Endothelial cell of umbilical vein (primary cell): ENCODE measurements at regions not wholly inside any gene's neighbourhood (a gene's known extent, or its start where the extent isn't known, plus 50 kb on each side); places are given as distances from the start of the nearest gene placed in this dataset.

Source experiments
- BruUV-seq: library from RNA; stranded (reverse); fragments of 400-500 nt; replicated peaks from 2 replicates; lab custom pipeline; 2021; lab: Mats Ljungman, UMichigan
- CTCF ChIA-PET: fragments of 300-600, 350-600 bp; sonication (Branson Sonifier 250); formaldehyde crosslinking; loops from one replicate; lab custom pipeline; 2021; ENCODE audit warnings: antibody characterized with exemption, inconsistent platforms; lab: Charles Lee
- POLR2A ChIA-PET: fragments of 300-600, 350-600 bp; sonication (Branson Sonifier 250); formaldehyde crosslinking; loops from one replicate; lab custom pipeline; 2021; ENCODE audit warnings: antibody characterized with exemption, inconsistent platforms; lab: Charles Lee
- DNase-seq: peaks from one replicate; pipeline ENCODE4 v3.0.0-alpha.2; 2011; ENCODE audit warnings: low read depth, low spot score
- FAIRE-seq: peaks from 2 replicates; lab custom pipeline; 2011; peaks lifted over from hg19 to GRCh38; lab: Jason Lieb, UNC
- H2AFZ ChIP-seq: 2 replicates; pipeline ENCODE4 v1.6.0; 2012; ENCODE audit warnings: low read depth, low read length, control low read depth, inconsistent platforms
- H3K27ac ChIP-seq: 2 replicates; pipeline ENCODE4 v1.5.1; 2011; ENCODE audit warnings: low read depth, mild to moderate bottlenecking, control low read depth, low read length, moderate library complexity; ENCODE audit not compliant: insufficient read depth
- H3K27me3 ChIP-seq, 2 experiments: 2 replicates each; pipeline versions ENCODE4 v1.6.0 to v1.6.1; 2011; ENCODE audit warnings: low read length in 2 of 2, mixed read lengths in 1 of 2; ENCODE audit not compliant: control insufficient read depth in 2 of 2, insufficient read depth in 2 of 2
- H3K36me3 ChIP-seq, 2 experiments: 2 replicates in 1 of 2; 3 replicates in 1 of 2; pipeline ENCODE4 v1.5.1; 2011; ENCODE audit warnings: low read length in 2 of 2, mild to moderate bottlenecking in 1 of 2, moderate library complexity in 1 of 2; ENCODE audit not compliant: control insufficient read depth in 2 of 2, insufficient read depth in 2 of 2; ENCODE audit errors: extremely low read depth in 1 of 2
- H3K4me1 ChIP-seq: 3 replicates; pipeline ENCODE4 v1.5.1; 2011; ENCODE audit warnings: mild to moderate bottlenecking, low read length; ENCODE audit not compliant: control insufficient read depth, insufficient read depth; ENCODE audit errors: extremely low read depth
- H3K4me2 ChIP-seq: 2 replicates; pipeline ENCODE4 v1.6.1; 2011; ENCODE audit warnings: low read length, control low read depth, mixed read lengths; ENCODE audit not compliant: insufficient read depth
- H3K4me3 ChIP-seq, 3 experiments: fragments of 200-600 bp in 1 of 3; sonication (generic), shearing (Covaris generic) in 1 of 3; replicated peaks in 1 of 3; 2 replicates each; pipeline ENCODE4 v1.5.1; 2011 to 2016; ENCODE audit warnings: control low read depth in 3 of 3, low read length in 3 of 3, mild to moderate bottlenecking in 2 of 3, inconsistent platforms in 1 of 3, low read depth in 1 of 3, moderate library complexity in 1 of 3; ENCODE audit not compliant: insufficient read depth in 1 of 3
- H3K79me2 ChIP-seq: 2 replicates; pipeline ENCODE4 v1.6.0; 2012; ENCODE audit warnings: low read length, inconsistent platforms; ENCODE audit not compliant: control insufficient read depth, insufficient read depth
- H3K9ac ChIP-seq: replicated peaks from 2 replicates; pipeline ENCODE3; 2011; ENCODE audit warnings: low read length, control low read depth; ENCODE audit not compliant: insufficient read depth; ENCODE audit errors: extremely low read depth
- H3K9me1 ChIP-seq: replicated peaks from 3 replicates; pipeline ENCODE4 v1.6.0; 2011; ENCODE audit warnings: mild to moderate bottlenecking, low read length; ENCODE audit not compliant: control insufficient read depth, insufficient read depth; ENCODE audit errors: extremely low read depth
- H3K9me3 ChIP-seq: replicated peaks from 2 replicates; pipeline ENCODE4 v1.5.1; 2012; ENCODE audit warnings: low read length, inconsistent platforms; ENCODE audit not compliant: control insufficient read depth, insufficient read depth
- H4K20me1 ChIP-seq: replicated peaks from 2 replicates; pipeline ENCODE3; 2011; ENCODE audit warnings: mild to moderate bottlenecking, low read length; ENCODE audit not compliant: control insufficient read depth, insufficient read depth; ENCODE audit errors: extremely low read depth
- EZH2 ChIP-seq: IDR thresholded peaks from 2 replicates; pipeline ENCODE4 v1.6.1; 2012; ENCODE audit warnings: borderline replicate concordance, low read depth, mild to moderate bottlenecking, moderate library complexity, low read length, inconsistent platforms; ENCODE audit not compliant: severe bottlenecking
- FOS ChIP-seq: IDR thresholded peaks from 2 replicates; pipeline ENCODE4 v1.6.1; 2011; ENCODE audit warnings: mild to moderate bottlenecking, low read length, moderate library complexity, borderline replicate concordance; ENCODE audit not compliant: insufficient read depth
- GATA2 ChIP-seq: IDR thresholded peaks from 2 replicates; pipeline ENCODE4 v1.7.0; 2011; ENCODE audit warnings: low read depth, mild to moderate bottlenecking, moderate library complexity, mixed read lengths, low read length; ENCODE audit not compliant: insufficient read length, insufficient read depth
- JUN ChIP-seq: IDR thresholded peaks from 2 replicates; pipeline ENCODE4 v1.6.1; 2011; ENCODE audit warnings: borderline replicate concordance, low read depth; ENCODE audit not compliant: insufficient read length, insufficient read depth
- MYC ChIP-seq: IDR thresholded peaks from one replicate; pipeline ENCODE4 v1.6.1; 2011; ENCODE audit warnings: mild to moderate bottlenecking, low read depth, low read length
- POLR2A ChIP-seq: IDR thresholded peaks from 2 replicates; pipeline ENCODE4 v1.6.1; 2012; ENCODE audit warnings: low read depth, mild to moderate bottlenecking, control low read depth, low read length
- POLR2AphosphoS5 ChIP-seq: IDR thresholded peaks from 2 replicates; pipeline ENCODE4 v1.6.1; 2012; ENCODE audit warnings: low read depth, mild to moderate bottlenecking, control low read depth, low read length, moderate library complexity; ENCODE audit not compliant: insufficient read depth
- dilution Hi-C: fragments of 300-500 bp; cut with MboI; formaldehyde crosslinking; loops from one replicate; pipeline ENCODE4 v1.15.0; 2019; ENCODE audit warnings: low sequenced_read_pairs; ENCODE audit not compliant: extremely low pct_ligation_motif_present
- intact Hi-C: fragments of 100-400 bp; cut with micrococcal nuclease; formaldehyde crosslinking; loops from one replicate; pipeline ENCODE4 v1.10.0; 2022
- TF ChIP-seq, protein P1 (sequence below): IDR thresholded peaks from 2 replicates; pipeline ENCODE4 v1.6.1; 2011; ENCODE audit not compliant: insufficient read depth, insufficient read length
- TF ChIP-seq, protein P2 (sequence below), 2 donors: IDR thresholded peaks; 1 replicate in 1 of 2; 2 replicates in 1 of 2; pipeline ENCODE4 v1.5.1; 2011; ENCODE audit warnings: low read length in 2 of 2, mild to moderate bottlenecking in 2 of 2, moderate library complexity in 2 of 2, control low read depth in 1 of 2, inconsistent platforms in 1 of 2, low read depth in 1 of 2; ENCODE audit not compliant: insufficient read depth in 1 of 2; ENCODE audit errors: extremely low read depth in 1 of 2

- TF ChIP-seq JUN, result peak; percentile 20
- TF ChIP-seq, protein P1, sequence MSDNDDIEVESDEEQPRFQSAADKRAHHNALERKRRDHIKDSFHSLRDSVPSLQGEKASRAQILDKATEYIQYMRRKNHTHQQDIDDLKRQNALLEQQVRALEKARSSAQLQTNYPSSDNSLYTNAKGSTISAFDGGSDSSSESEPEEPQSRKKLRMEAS, result no peak
- no TSS peak for BruUV-seq
- Histone ChIP-seq H3K4me1 (peaks cover 18% of the 10 kb centered on the region), H4K20me1 (no peaks in the 10 kb centered on the region), H3K4me3 (no peak overlapping the region), H3K27me3 (no peaks in the 10 kb centered on the region), H2AFZ (no peak overlapping the region), H3K4me2 (peak overlapping the region; percentile 34), H3K79me2 (no peaks in the 10 kb centered on the region), H3K9me3 (peaks cover 2% of the 10 kb centered on the region), H3K27ac (no peak overlapping the region), H3K9me1 (no peaks in the 10 kb centered on the region), H3K36me3 (no peaks in the 10 kb centered on the region), H3K9ac (no peak overlapping the region)
- CTCF ChIA-PET, result interaction anchor here (0.7 to 2.0 kb wide), 5 partner anchors 9 to 166 kb away, joined by 3 to 13 read pairs (median 3); no protein-coding TSS in a partner anchor
- intact Hi-C loops (no loop called here), dilution Hi-C loops (no loop called here)
- DNase-seq (peak; percentile 66), FAIRE-seq (peak; percentile 67)
- POLR2A ChIA-PET, result no interaction called here
These were observed 103.6 kb upstream of the BMP2 start for GRCh38 chr20:6663751-6664388.

DNA sequence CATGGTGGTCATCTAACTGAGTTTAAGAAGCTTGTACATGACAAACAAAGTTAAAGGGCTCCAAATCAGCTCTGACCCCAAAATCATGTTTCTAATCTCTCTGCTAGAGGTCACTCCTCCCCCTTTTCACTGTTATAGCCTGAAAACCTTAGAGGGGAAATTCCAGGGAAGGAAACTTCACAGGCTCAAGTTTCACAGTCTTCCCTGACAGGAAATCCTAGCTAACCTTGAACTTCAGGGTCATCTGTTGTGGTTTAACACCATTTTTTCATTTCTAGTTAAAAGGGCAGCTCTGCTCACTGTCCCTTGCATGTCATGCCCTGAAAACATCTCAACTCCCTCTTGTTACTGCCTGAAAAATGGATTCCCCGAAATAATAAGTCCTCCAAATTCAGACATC, 104.4 kb upstream of the BMP2 start:
- Histone ChIP-seq H3K27me3 (no peaks in the 10 kb centered on the region), H3K4me3 (no peak overlapping the region), H3K4me2 (peak overlapping the region; percentile 34), H3K4me1 (peaks cover 18% of the 10 kb centered on the region), H3K9ac (no peak overlapping the region), H3K79me2 (no peaks in the 10 kb centered on the region), H3K9me1 (no peaks in the 10 kb centered on the region), H4K20me1 (no peaks in the 10 kb centered on the region), H3K36me3 (no peaks in the 10 kb centered on the region), H2AFZ (no peak overlapping the region), H3K9me3 (peaks cover 2% of the 10 kb centered on the region), H3K27ac (no peak overlapping the region)
- intact Hi-C loops, result no loop called here
- FAIRE-seq (peak; percentile 90), DNase-seq (peak; percentile 84)
- dilution Hi-C loops, result no loop called here
- ChIA-PET POLR2A (no interaction called here), CTCF (interaction anchor here (0.8 to 2.0 kb wide), 5 partner anchors 15 to 103 kb away, joined by 3 to 13 read pairs (median 3); no protein-coding TSS in a partner anchor)
- TF ChIP-seq, protein P1, result no peak
- TF ChIP-seq MYC, result no peak
- peak; percentile 38 for TF ChIP-seq POLR2AphosphoS5
- no peak for TF ChIP-seq POLR2A
- TF ChIP-seq JUN, result no peak
- peak; percentile 82 for TF ChIP-seq GATA2
- TF ChIP-seq EZH2, result no peak
- TF ChIP-seq, protein P2, sequence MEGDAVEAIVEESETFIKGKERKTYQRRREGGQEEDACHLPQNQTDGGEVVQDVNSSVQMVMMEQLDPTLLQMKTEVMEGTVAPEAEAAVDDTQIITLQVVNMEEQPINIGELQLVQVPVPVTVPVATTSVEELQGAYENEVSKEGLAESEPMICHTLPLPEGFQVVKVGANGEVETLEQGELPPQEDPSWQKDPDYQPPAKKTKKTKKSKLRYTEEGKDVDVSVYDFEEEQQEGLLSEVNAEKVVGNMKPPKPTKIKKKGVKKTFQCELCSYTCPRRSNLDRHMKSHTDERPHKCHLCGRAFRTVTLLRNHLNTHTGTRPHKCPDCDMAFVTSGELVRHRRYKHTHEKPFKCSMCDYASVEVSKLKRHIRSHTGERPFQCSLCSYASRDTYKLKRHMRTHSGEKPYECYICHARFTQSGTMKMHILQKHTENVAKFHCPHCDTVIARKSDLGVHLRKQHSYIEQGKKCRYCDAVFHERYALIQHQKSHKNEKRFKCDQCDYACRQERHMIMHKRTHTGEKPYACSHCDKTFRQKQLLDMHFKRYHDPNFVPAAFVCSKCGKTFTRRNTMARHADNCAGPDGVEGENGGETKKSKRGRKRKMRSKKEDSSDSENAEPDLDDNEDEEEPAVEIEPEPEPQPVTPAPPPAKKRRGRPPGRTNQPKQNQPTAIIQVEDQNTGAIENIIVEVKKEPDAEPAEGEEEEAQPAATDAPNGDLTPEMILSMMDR (IDR thresholded peaks at IDR 0.05; ENCODE audit: extremely low read depth in 1 of 2, insufficient read depth in 1 of 2, low read depth in 1 of 2, low read length in 2 of 2), result no peak
- no peak for TF ChIP-seq FOS
- no TSS peak for BruUV-seq
